ENCODE measurements at regions not wholly inside any gene's neighbourhood (a gene's known extent, or its start where the extent isn't known, plus 50 kb on each side); places are given as distances from the start of the nearest gene placed in this dataset.

- TF ChIP-seq CTCF (IDR thresholded peaks at IDR 0.05; ENCODE audit: low read depth, low read length, missing control alignments): no peak
- no peak overlapping the region for H3K4me3 ChIP-seq (replicated peaks; ENCODE audit: low read depth, low read length)
- no peak for DNase-seq (ENCODE audit: extremely low read depth, low read depth)
Observed at GRCh38 chr5:159507661-159508060, 177.4 kb upstream of the IL12B start.

GRCh38 chr5:159508344-159508743, 178.1 kb upstream of the IL12B start:
- TF ChIP-seq CTCF (IDR thresholded peaks at IDR 0.05; ENCODE audit: low read depth, low read length, missing control alignments): no peak
- DNase-seq (ENCODE audit: extremely low read depth, low read depth): no peak
- no peak overlapping the region for H3K4me3 ChIP-seq (replicated peaks; ENCODE audit: low read depth, low read length)

GRCh38 chr5:159509002-159509660, 178.8 kb upstream of the IL12B start:
- no peak for TF ChIP-seq CTCF (IDR thresholded peaks at IDR 0.05; ENCODE audit: low read depth, low read length, missing control alignments)
- H3K4me3 ChIP-seq (replicated peaks; ENCODE audit: low read depth, low read length): no peak overlapping the region
- DNase-seq (ENCODE audit: extremely low read depth, low read depth): no peak

GRCh38 chr5:159510282-159510681, 180.0 kb upstream of the IL12B start:
- no peak for TF ChIP-seq CTCF (IDR thresholded peaks at IDR 0.05; ENCODE audit: low read depth, low read length, missing control alignments)
- no peak overlapping the region for H3K4me3 ChIP-seq (replicated peaks; ENCODE audit: low read depth, low read length)
- peak; percentile 65 for DNase-seq (ENCODE audit: extremely low read depth, low read depth)

GRCh38 chr5:159511570-159511969, 181.3 kb upstream of the IL12B start:
- H3K4me3 ChIP-seq (replicated peaks; ENCODE audit: low read depth, low read length): no peak overlapping the region
- TF ChIP-seq CTCF (IDR thresholded peaks at IDR 0.05; ENCODE audit: low read depth, low read length, missing control alignments): no peak
- no peak for DNase-seq (ENCODE audit: extremely low read depth, low read depth)

GRCh38 chr5:159512064-159512463, 181.8 kb upstream of the IL12B start:
- DNase-seq (ENCODE audit: extremely low read depth, low read depth): no peak
- no peak for TF ChIP-seq CTCF (IDR thresholded peaks at IDR 0.05; ENCODE audit: low read depth, low read length, missing control alignments)
- H3K4me3 ChIP-seq (replicated peaks; ENCODE audit: low read depth, low read length): no peak overlapping the region
